Esophagus squamous epithelium (tissue), 5 donors: ENCODE measurements at regions not wholly inside any gene's neighbourhood (a gene's known extent, or its start where the extent isn't known, plus 50 kb on each side); places are given as distances from the start of the nearest gene placed in this dataset.

Source experiments
- DNase-seq: peaks from one replicate; lab custom pipeline; 2025; lab: John Stamatoyannopoulos, UW
- H3K27ac ChIP-seq, 4 donors: fragments of 200-600 bp; sonication (generic); one replicate each; pipeline ENCODE4 v1.5.1; 2016 to 2019; ENCODE audit warnings: mild to moderate bottlenecking in 1 of 4
- H3K27me3 ChIP-seq, 4 donors: fragments of 200-600 bp; sonication (generic); 1 replicate in 3 of 4; 2 replicates in 1 of 4; pipeline versions ENCODE4 v1.5.1 to v1.6.0; 2017 to 2021; ENCODE audit warnings: antibody characterized with exemption in 1 of 4
- H3K36me3 ChIP-seq, 3 donors: fragments of 200-600 bp; sonication (generic); one replicate each; pipeline ENCODE4 v1.5.1; 2016 to 2019
- H3K4me1 ChIP-seq, 3 donors: fragments of 200-600 bp; sonication (generic); one replicate each; pipeline ENCODE4 v1.5.1; 2017 to 2019
- H3K4me3 ChIP-seq, 4 donors: fragments of 200-600 bp; sonication (generic); 1 replicate in 3 of 4; 2 replicates in 1 of 4; pipeline ENCODE4 v1.5.1; 2016 to 2019; ENCODE audit warnings: mild to moderate bottlenecking in 2 of 4, moderate library complexity in 1 of 4
- H3K9me3 ChIP-seq, 3 donors: fragments of 200-600 bp; sonication (generic); one replicate each; pipeline ENCODE4 v1.5.1; 2016 to 2019
- POLR2A ChIP-seq, 4 donors: fragments of 450-650 bp; IDR thresholded peaks; one replicate each; pipeline ENCODE4 v1.6.1; 2017; ENCODE audit warnings: antibody characterized with exemption in 4 of 4, mild to moderate bottlenecking in 4 of 4, moderate library complexity in 3 of 4
- WGBS, 2 donors: methylation state at CpG; one replicate each; pipeline ENCODE4 v1.1.5; 2018; 5-methylcytosine and 5-hydroxymethylcytosine counted together
- intact Hi-C: fragments of 100-400 bp; cut with DNase I; formaldehyde crosslinking; loops from one replicate; pipeline ENCODE4 v1.15.0; 2022
- TF ChIP-seq, protein P1 (sequence below), 6 experiments: fragments of 450-650 bp in 4 of 6; fragments of 200-600 bp in 2 of 6; sonication (generic) in 2 of 6; IDR thresholded peaks; one replicate each; pipeline ENCODE4 v1.5.1; 2016 to 2019; ENCODE audit warnings: antibody characterized with exemption in 6 of 6, mild to moderate bottlenecking in 4 of 6, moderate library complexity in 4 of 6
- donor health status: DM: yes; HTN: yes; CAD: no.

DNA sequence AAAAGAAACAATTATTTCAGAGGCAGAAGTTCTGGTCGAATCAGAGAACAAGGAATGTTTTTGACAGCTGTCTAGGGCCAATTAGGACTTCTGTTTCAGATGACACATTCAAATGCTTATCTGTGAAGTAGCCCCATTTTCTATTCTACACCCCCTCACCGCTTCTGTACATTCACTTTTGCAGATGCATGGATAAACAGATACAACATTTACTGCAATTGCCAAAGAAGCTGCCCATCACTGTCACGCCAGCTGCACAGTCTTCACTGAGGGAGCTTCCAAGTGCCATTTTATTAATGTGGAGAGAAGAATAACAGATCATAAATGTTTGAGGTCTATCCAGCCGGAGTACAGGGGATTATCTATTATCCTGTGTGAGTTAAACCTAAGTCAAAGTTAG is 426.8 kb upstream of the ARID1B start:
- Histone ChIP-seq H3K36me3 (no peaks in the 10 kb centered on the region), H3K27ac (no peak overlapping the region), H3K27me3 (no peaks in the 10 kb centered on the region), H3K9me3 (no peaks in the 10 kb centered on the region), H3K4me3 (no peak overlapping the region), H3K4me1 (peaks cover 0 to 10% (median 0%) of the 10 kb centered on the region in 3 donors)
- 72 to 77% methylated on average over 4 of the region's 4 CpGs for WGBS, 2 donors
- no peak for DNase-seq
- intact Hi-C loops: no loop called here
- no peak for TF ChIP-seq POLR2A (IDR thresholded peaks at IDR 0.05)

DNA sequence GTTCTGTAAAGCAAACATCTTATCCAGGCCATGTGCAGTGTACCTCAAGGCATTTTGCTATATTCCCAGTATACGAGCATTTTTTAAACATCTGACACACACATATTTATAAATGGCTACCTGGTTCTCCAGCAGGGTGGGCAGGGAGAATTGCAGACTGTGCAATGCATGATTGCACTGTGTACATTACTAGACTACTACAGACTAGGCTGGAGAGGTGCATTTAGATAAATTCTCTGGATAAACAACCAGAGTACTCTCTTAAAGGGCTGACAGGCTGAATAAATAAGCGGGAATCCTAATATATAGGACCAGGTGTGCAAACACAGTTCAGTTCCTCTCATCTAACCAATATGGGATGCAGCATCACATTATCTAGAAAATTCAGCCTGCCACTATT is 428.3 kb upstream of the ARID1B start:
- TF ChIP-seq, protein P1, sequence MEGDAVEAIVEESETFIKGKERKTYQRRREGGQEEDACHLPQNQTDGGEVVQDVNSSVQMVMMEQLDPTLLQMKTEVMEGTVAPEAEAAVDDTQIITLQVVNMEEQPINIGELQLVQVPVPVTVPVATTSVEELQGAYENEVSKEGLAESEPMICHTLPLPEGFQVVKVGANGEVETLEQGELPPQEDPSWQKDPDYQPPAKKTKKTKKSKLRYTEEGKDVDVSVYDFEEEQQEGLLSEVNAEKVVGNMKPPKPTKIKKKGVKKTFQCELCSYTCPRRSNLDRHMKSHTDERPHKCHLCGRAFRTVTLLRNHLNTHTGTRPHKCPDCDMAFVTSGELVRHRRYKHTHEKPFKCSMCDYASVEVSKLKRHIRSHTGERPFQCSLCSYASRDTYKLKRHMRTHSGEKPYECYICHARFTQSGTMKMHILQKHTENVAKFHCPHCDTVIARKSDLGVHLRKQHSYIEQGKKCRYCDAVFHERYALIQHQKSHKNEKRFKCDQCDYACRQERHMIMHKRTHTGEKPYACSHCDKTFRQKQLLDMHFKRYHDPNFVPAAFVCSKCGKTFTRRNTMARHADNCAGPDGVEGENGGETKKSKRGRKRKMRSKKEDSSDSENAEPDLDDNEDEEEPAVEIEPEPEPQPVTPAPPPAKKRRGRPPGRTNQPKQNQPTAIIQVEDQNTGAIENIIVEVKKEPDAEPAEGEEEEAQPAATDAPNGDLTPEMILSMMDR (IDR thresholded peaks at IDR 0.05): no peak
- no peak for TF ChIP-seq POLR2A (IDR thresholded peaks at IDR 0.05)

DNA sequence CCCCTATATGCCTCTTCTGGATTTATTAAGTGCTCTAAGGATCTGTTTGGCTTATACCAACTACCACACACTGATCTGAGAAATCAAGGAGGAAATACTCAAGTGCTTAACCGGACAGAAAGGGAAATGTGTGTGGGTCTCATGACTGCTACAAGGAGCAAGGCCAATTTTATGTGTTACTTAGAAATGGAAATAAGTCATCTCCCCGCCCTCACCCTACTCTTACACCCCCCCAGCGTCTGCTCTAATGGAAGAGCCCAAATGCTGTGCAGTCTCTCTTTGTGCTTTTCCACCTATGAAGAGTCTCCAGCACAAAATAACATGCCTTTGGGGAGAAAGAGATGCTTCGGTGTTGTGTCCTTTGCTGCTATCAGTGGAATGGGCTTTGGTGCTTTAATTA is 428.8 kb upstream of the ARID1B start:
- no peaks in the 10 kb centered on the region for H3K9me3 ChIP-seq
- no peaks in the 10 kb centered on the region for H3K27me3 ChIP-seq
- no peak overlapping the region for H3K4me3 ChIP-seq
- H3K4me1 ChIP-seq: peaks cover 0 to 10% (median 0%) of the 10 kb centered on the region in 3 donors
- WGBS, 2 donors: 63 to 64% methylated on average over 4 of the region's 4 CpGs
- intact Hi-C loops: no loop called here
- H3K27ac ChIP-seq: peak overlapping the region in 1 of 4 donors; percentile 26
- H3K36me3 ChIP-seq: no peaks in the 10 kb centered on the region
- TF ChIP-seq, protein P1 (IDR thresholded peaks at IDR 0.05): no peak
- TF ChIP-seq POLR2A (IDR thresholded peaks at IDR 0.05): no peak
- no peak for DNase-seq

More for the DNA sequence above, 428.3 kb upstream of the ARID1B start:
- H3K4me1 ChIP-seq: peaks cover 0 to 10% (median 0%) of the 10 kb centered on the region in 3 donors
- no peaks in the 10 kb centered on the region for H3K36me3 ChIP-seq
- no peak overlapping the region for H3K27ac ChIP-seq
- no peaks in the 10 kb centered on the region for H3K27me3 ChIP-seq
- intact Hi-C loops: no loop called here
- 67 to 76% methylated on average over 2 of the region's 2 CpGs for WGBS, 2 donors
- DNase-seq: no peak
- H3K4me3 ChIP-seq: no peak overlapping the region
- H3K9me3 ChIP-seq: no peaks in the 10 kb centered on the region

DNA sequence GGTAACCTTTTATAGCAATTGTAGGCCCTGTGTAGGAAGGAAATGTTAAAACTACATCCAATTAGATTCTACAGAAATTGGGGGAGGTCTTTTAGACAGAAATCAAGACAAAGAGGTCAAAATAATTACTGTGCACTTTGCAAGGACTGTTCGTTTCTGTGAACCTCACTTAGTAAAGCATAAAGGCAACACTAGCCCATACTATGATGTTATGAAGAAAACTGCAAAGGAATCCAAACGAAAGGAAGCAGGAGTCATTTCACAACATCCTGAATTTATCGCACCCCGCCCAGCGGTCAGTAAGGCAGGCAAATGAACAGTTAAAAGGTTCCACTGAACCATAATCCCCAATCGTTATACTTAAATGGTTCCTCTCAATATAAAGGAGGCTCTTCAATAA is 429.5 kb upstream of the ARID1B start:
- DNase-seq: no peak
- H3K4me1 ChIP-seq: peaks cover 0 to 10% (median 0%) of the 10 kb centered on the region in 3 donors
- no peak overlapping the region for H3K4me3 ChIP-seq
- 56 to 58% methylated on average over 6 of the region's 6 CpGs for WGBS, 2 donors
- TF ChIP-seq POLR2A (IDR thresholded peaks at IDR 0.05): no peak
- TF ChIP-seq, protein P1 (IDR thresholded peaks at IDR 0.05): no peak
- no peaks in the 10 kb centered on the region for H3K27me3 ChIP-seq
- H3K9me3 ChIP-seq: no peaks in the 10 kb centered on the region
- H3K27ac ChIP-seq: peak overlapping the region in 1 of 4 donors; percentile 26
- intact Hi-C loops: no loop called here
- H3K36me3 ChIP-seq: no peaks in the 10 kb centered on the region

DNA sequence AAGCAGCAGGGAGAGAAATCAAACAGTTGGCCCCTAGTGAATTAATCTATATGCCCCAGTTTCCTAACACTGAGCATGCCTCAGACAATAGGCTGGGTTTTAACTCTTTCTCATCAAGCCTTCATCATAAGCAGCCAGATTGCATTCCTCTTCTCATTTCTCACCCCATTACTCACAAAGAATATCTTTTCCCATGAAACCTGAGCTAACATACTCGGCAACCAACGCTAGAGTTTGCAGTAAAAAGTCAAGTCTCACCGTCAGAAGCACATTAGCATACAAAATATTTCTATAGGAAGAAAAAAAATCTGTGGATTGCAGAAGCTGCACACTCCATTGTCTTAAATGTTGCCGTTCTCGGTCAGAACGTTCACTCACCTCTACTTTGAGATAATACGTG is 429.9 kb upstream of the ARID1B start:
- TF ChIP-seq, protein P1 (IDR thresholded peaks at IDR 0.05): no peak
- TF ChIP-seq POLR2A (IDR thresholded peaks at IDR 0.05): no peak
- Histone ChIP-seq H3K4me3 (no peak overlapping the region), H3K27me3 (no peaks in the 10 kb centered on the region), H3K9me3 (no peaks in the 10 kb centered on the region), H3K27ac (peak overlapping the region in 1 of 4 donors; percentile 26), H3K4me1 (peaks cover 0 to 10% (median 0%) of the 10 kb centered on the region in 3 donors), H3K36me3 (no peaks in the 10 kb centered on the region)
- intact Hi-C loops: no loop called here
- 35 to 47% methylated on average over 7 of the region's 7 CpGs for WGBS, 2 donors
- no peak for DNase-seq

DNA sequence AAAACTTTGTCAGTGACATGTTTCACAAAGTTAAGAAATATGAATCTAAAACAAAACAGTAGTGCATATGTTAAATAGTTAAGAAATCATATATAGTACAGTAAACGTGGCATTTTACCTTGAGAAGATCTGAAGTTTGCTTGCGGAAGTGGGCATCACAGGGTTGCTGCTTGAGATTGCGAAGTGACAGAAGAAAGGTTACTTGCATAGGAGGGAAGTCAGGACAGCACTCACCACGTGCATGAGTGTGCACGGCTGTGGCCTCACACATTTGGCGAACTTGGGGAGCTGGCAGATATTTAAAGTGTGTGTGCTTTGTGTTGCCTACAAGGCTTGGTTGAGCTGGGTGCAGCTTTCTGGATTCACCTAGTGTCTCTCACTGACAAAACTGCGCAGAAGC is 431.5 kb upstream of the ARID1B start:
- Histone ChIP-seq H3K27me3 (no peaks in the 10 kb centered on the region), H3K4me1 (peaks cover 0 to 10% (median 0%) of the 10 kb centered on the region in 3 donors), H3K36me3 (no peaks in the 10 kb centered on the region), H3K4me3 (no peak overlapping the region), H3K27ac (no peak overlapping the region), H3K9me3 (no peaks in the 10 kb centered on the region)
- intact Hi-C loops: no loop called here
- 76 to 77% methylated on average over 7 of the region's 7 CpGs for WGBS, 2 donors
- TF ChIP-seq, protein P1 (IDR thresholded peaks at IDR 0.05): no peak
- TF ChIP-seq POLR2A (IDR thresholded peaks at IDR 0.05): no peak
- DNase-seq: no peak
